Nucleus accumbens (tissue), 56 donors: ENCODE measurements at regions not wholly inside any gene's neighbourhood (a gene's known extent, or its start where the extent isn't known, plus 50 kb on each side); places are given as distances from the start of the nearest gene placed in this dataset.

Experiments used
- DNase-seq, 56 donors: peaks; one replicate each; lab custom pipeline; 2025; lab: John Stamatoyannopoulos, UW

DNA sequence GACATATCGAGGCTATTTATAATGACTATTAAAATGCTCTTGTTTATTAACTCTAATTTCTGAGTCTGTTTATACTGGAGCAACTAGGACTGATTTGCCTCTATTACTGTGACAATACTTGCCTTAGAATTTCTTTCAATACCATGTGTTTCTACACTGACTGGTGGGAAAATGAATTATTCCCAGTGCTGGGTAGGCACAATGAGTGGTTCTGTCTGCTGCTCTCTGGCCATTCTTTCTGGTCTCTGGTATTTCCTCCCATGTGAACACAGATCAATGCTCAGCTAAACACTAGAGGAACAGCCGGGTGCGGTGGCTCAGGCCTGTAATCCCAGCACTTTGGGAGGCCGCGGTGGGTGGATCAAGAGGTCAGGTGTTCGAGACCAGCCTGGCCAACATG lies 390.5 kb downstream of the PRDM2 start:
- DNase-seq, result no peak

DNA sequence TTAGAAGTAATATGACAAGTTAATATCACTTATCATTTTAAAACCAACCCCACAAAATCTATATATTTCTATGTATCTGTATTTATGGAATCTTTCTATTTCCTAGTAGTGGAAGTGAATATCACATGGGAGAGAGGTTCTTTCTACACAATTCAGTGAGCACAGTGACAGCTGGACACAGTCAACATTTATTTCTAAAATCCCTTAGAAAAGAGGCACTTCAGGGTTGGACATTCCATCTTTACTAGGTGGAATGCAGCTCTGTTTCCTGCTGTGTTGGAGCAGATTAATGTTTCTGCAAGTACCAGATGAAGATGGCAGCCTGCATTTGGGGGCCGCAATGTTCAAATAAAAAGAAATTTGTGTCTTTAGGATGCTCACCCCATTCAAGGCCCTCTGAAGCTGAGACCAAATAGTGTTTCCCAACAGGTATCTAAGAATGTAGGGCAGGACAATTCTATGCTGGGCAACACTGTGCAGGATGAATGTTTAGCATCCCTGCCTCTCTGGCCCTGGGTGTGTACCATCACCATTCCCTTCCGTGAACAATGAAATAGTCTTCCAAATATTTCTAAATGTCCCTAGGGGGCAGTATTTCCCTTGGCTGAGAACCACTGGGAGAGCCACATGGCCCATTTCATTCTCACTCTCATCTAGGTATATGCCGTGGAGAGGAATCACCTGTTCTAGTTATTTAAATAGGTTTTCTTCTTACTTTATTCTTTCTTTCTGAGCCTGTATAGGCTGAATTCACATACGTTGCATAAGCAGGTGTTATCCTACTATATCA lies 394.8 kb downstream of the PRDM2 start:
- no peak for DNase-seq

DNA sequence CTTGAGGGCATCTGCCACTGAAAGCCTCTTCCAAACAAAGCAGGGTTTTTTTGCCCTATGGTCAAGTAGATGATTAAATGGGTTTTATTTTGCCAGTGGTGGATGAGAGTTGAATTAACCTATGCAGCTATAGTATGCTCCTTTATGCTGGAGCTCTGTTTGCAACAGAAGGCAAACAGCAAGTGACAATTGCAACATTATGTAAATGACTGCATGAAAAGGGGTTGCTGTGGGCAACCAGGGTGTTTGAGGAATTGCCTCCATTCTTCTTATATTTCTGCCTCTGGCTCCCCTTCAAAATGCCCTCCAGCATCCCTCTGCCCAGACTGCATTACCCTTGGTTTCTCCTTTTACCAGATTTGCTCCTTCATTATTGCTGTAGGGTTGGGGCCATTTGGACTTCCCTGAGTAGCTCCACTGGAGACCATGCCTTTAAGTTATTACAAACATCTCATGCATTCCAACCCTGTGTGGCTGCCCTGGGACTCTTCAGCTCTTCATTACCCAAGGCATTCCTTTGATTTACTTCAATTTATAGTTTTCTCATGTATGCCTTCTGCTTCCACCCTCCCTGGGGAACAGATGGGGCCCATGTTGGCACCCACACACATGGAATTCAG lies 398.4 kb downstream of the PRDM2 start:
- DNase-seq, result no peak

DNA sequence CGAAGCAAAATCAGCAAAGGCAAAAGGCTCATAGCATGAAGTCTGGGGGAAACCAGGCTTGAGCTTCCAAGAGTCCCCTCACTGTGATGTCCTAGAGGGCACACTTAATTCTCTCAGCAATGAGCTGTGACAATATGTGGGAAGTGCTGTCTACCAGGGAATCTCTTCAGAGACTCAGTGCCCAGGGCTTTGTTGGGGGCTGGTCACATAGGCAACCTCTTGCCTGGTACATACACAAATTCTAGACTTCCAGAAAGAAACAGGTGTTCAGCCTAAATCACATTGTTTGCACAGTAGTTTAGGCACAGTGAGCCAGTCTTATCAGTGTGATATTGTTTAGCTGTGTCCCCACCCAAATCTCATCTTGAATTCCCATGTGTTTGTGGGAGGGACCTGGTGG lies 400.5 kb downstream of the PRDM2 start:
- DNase-seq, result no peak

DNA sequence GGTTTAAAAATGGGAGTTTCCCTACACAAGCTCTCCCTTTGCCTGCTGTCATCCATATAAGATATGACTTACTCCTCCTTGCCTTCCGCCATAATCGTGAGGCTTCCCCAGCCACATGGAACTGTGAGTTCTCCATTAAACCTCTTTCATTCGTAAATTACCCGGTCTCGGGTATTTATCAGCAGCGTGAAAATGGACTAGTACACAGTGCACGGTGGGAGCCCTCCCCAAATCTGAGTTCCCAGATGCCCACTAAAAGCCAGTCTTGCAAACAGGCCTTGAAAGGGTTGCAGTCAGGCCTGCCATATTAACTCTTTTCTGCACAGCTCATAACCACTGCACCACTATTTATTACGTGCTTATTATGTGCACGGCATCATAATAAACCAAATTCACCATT lies 400.9 kb downstream of the PRDM2 start:
- no peak for DNase-seq

DNA sequence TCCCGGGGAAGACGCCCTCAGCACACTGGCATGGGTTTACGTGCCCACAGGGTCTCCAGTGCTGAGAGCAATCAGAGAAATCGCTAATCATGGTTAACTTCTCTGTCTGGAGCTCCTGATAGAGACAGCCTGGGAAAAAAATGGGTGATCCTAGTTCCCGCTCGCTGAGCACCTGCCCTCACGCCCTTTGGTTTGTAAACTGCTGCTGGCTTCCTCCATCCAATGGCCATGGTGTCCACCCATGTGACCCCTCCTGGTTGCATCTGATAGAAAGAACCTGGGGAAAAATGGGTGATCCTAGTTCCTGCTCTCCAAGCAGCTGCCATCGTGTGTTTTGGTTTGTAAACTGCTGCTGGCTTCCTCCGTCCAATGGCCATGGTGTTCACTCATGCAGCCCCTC lies 402.2 kb downstream of the PRDM2 start:
- DNase-seq, result no peak

DNA sequence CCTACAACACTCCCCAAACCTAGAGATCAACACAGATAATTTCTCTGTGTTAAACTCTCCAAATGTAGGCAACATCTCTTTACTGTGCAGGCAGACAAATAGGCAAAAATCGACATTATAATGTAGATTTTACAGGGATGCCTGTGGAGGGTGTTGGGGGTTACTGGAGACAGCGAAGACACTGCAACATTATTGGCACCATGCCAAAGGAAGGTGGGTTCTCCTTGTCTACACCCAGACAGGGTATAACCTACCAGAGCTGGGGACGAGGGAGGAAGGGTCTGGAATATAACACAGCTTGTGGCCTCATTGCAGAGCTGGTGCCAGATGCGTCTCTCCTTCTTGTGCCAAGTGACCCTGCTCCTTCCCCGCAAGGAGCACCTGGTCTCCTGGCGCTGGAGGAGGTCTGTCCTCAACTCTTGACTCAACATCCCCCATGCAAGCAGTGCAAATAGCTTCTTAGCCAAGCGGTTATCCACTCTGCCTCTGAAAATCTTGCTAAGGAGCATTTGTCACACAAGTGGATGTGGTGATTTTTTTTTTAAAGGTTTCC lies 404.0 kb downstream of the PRDM2 start:
- no peak for DNase-seq

DNA sequence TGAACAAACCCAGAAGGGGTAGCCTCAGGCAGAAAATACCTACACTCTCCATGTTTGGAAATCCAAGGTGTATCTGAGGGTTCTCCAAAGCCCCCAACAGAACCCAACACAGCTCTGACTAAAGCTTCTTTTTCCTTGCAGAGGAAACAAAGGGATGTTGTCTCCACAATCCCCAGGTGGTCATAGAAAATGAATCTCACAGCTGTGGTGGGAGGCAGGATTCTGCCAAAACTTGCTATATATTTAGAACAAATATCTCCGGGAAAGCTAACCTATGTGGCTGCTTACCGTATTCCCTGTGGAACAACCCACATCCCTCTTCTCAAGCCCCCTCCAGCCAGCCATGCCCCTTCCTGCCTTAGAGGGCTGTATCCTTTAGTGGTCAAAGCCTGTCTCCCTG lies 406.1 kb downstream of the PRDM2 start:
- no peak for DNase-seq

DNA sequence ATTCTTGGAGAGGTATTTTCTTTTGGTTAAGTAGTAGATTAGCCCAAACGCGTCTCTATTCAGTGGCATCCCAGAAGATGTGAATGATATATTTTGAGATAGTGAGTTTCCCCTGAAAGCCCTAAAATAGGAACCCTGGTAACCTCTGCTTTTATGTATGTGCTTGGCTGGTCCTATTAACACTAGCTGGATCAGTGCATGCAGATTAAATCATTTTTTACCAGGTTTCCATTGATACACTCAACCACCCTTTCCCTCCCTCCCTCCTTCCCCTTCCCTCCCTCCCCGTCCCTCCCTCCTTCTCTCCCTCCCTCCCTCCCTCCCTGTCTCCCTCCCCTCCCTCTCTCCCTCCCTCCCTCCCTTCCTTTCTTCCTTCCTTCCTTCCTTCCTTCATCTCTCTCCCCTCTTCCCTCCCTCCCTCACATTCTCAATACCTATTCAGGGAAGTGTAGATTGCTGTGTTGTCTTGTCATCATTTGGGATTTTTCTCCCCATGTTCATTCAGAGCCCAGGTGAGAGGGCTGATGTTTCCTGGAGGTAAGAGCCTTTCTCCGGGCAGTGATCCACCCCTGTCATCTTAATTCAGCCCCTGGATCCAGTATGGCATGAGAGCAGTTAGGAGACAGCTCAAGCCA lies 406.8 kb downstream of the PRDM2 start:
- no peak for DNase-seq

DNA sequence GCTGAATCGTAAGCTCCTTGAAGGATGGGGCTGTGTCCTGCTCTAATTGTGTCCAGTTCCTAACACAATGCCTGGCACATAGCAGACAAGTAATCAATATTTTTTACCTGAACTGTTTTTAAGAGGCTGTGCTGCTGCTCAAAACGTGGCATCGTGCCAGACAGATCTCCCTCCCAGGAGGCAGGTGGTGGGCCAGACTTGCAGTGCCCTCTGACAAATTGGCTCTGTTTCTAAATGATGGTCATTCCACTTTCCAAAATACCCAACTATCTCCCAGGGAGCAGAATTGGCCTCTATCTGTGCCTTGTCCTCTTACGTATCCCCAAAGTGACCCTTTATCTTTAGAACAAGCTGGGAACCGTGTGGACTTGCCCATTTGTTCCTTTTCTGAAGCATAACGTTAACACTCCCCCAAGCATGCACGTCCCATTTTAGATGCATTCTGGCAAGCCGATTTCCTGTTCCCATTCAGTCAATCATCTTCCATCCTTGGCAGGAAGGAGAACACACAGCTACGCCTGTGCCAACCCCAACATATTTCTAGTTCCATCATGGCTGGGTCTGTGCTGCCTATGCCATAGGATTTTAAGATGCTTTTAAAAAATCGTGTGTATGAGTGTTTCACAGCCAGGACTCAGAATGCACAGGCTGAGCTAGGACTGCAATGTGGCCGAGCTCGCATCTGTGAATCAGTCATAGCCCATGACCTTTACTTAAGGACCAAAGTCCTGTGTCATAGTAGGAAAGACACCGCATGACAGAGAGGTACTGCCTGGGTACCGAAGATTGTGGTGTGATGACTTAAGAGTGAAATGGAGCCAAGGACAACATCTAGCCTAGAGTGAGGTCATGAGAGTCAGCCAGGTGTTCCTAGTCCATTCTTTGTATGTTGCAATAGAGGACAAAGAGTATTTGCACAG lies 408.6 kb downstream of the PRDM2 start:
- DNase-seq, result peak in 5 of 56 donors; percentile 3 to 16 (median 6)

DNA sequence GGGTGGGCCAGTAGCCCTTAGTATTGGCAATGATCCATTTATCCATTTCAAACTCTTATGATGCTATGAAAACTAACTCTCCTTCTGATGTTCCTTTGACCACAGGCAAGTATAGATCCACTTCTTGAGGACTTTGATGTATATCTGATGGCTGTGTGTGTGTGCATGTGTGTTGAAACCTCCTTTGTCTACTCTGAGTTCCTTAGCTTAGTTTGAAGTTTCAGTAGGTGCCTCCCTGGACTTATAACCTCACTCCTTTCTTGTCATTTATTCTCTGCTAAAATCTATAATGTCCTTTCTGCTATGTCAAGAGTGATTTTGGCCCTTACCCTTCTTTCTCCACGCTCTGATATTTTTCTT lies 409.3 kb downstream of the PRDM2 start:
- no peak for DNase-seq

DNA sequence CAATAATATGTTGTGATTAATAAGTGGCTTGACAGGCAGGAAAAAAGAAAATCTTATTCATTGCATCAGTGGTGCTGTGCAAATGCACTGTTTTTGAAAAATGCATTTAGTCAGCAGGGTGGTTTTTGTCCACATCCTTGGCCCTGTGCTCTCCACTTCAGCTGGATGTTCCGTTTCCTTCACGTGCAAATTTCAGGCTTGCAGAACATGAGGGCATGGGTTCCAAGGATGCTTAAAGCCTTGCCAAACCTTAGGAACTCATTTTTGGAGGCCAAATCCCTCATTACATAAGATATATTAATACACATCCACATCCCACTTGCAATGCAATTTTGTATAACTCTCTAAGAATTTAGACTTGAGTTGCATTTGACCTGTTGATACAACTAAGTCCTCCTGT lies 410.1 kb downstream of the PRDM2 start:
- no peak for DNase-seq

DNA sequence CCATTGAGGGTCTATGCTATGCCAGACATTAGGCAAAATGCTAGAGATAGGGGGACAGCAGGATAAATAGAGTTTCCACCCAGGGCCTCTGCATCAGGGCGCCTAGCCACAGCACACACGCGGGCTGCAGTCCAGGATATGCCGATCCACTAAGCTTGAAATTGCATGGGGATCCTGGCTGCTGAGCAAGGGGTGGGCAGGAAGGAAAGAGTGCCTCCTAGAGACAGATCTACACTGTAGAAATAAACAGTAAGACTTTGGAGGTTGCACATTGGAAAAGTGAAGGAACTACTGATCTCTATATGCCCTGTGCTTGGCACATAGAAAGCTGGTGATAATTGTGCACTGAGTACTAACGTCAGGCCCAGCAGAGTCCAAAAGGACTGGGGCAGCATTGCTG lies 411.1 kb downstream of the PRDM2 start:
- DNase-seq, result no peak

DNA sequence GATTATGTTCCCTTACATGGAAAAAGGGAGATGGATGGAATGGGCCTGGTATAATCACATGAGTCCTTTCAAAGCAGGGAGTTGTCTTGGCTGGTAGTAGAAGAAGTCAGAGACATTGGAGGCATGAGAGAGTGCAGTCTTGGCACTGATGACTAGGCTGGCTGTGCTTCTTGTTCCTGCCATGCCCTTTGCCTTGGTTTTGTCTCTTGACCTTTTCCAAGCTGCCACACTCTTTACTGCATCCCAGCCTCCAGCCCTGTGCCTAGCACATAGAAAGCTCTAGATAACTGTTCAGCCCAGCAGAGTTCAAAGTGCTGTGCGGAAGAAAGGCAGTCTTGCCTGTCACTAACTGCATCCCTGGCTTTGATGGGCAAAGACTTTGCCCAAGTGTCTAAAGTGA lies 412.6 kb downstream of the PRDM2 start:
- DNase-seq, result no peak

DNA sequence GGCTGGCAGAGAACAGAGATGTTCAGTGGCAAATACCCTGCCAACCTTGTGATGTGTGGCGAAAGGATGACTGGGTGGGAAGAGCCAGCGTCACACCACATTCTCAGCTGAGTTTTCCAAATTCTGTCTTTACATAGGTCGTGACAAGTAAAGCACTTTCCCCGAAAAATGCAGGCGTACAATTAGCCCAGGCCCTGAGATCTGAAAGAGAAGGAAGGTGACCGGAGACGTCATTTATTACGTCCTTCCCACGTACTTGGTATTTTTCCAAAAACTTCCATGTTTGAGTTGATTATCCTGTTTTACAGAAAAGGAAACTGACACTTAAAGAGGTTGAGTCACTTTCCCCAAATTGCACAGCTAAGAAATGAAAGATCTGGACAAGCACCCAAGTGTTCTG lies 413.3 kb downstream of the PRDM2 start:
- DNase-seq, result no peak

DNA sequence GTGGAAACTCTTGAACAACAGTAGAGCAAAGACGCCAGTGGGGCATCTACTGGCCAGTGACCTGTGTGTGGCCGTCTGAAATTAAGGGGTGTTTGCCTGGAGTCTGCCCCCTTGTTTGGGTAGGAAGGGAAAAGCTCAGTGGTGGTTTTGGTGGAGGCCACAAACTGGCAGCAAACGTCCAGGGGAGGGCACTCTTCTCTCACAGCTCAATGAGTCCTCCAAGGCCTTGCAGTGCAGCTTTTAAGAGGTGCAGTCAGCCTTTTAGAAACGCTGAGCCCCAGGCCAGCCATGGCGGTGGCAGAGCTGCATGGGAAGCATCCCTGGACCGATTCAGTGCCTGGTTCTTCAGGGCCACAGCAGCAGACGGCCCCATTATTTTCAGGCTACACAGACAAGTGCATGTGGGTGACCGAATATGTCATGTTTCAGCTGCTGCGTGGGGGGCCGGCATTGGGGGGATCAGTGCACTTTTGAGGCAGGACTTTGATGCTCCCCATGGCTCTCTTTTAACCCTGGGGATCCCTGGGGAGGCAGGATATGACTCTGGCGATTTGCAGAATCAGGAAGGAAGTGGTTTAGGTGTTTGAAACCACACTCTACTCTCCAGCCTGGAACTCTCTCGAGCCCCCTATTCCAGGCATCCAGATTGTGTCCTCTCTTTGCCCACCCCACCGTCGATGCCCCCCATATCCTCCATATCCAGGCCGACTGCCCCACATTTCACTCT lies 414.0 kb downstream of the PRDM2 start:
- DNase-seq, result peak in 52 of 56 donors; percentile 7 to 87 (median 61)

DNA sequence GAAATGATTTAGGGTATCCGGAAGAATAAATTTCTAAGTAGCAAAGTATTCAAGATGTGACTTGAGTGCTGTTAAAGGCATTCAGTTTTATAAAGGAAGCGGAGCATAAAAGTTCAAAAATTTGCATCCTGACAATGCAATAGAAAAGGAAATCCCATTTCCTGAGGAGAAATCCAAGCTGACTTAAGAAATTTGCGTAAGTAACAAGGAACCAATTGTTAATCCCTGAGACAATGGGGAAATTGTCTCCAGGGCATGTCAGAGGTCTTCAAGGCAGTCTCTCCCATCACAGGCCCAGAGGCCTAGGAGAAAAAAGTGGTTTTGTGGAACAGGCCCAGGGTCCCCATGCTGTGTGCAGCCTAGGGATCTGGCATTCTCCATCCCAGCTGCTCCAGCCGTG lies 416.0 kb downstream of the PRDM2 start:
- no peak for DNase-seq

DNA sequence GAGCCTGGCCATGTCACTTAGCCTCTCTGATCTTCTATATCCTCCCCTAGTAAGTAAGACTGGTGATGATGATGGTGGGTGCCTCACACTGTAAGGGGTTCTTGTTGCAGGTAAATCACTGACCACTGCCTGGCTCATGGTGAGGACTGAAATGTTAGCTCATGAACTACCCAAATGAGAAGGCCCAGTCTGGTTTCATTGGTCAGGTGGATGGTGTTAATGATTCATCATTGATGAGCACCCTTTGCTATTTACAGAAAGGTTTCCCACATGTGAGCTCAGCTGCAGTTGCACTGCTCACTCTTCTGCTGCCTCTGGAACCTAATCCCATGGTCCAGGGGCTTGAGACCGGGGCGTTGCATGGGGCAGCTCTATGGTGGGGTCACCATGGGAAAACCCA lies 417.7 kb downstream of the PRDM2 start:
- DNase-seq, result no peak

DNA sequence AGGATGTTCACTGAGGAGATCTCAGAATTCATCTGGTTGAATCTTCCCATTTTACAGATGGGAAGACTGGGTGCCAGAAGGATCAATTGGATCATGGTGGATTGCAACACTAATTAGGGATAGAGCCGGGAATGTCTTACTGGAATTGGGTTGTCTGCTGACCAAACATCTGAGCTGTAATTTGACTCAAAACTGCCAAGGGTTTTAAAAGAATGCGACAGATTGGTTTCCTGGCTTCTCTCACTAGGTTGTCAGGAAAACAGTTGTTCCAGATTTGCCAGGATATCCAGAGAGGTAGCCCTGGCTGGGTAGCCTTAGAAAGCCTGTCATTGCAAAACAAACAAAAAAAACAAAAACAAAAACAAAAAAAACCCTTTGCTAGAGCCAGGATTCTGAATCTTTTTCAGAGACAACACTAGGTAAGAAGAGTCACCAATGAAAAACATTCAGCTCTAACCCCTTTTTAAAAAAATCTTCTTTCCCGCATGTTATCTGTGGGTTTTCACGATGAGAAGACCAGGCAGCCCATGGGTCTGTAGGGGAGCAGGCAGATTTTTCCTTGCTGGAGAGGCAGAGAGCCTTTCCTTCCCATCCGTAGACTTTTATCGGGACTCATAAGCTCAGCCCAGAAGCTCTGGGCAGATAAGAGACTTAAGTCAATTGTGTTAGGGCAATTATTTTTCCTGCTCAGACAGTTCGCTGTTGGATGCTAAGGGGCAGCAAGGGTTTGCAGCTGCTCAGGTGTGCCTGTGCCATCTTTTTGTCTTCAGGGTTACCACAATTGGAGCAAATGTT lies 418.9 kb downstream of the PRDM2 start:
- no peak for DNase-seq
